ENCODE measurements at regions not wholly inside any gene's neighbourhood (a gene's known extent, or its start where the extent isn't known, plus 50 kb on each side); places are given as distances from the start of the nearest gene placed in this dataset.

GRCh38 chr5:148951612-148952011 is 111.2 kb downstream of the SH3TC2 start:
- no peak for DNase-seq

- no peak for DNase-seq
These were observed 110.6 kb downstream of the SH3TC2 start for GRCh38 chr5:148952097-148952867.

- no peak for DNase-seq
These were observed 109.2 kb downstream of the SH3TC2 start for GRCh38 chr5:148953711-148954110.
